ENCODE measurements at regions not wholly inside any gene's neighbourhood (a gene's known extent, or its start where the extent isn't known, plus 50 kb on each side); places are given as distances from the start of the nearest gene placed in this dataset.

DNA sequence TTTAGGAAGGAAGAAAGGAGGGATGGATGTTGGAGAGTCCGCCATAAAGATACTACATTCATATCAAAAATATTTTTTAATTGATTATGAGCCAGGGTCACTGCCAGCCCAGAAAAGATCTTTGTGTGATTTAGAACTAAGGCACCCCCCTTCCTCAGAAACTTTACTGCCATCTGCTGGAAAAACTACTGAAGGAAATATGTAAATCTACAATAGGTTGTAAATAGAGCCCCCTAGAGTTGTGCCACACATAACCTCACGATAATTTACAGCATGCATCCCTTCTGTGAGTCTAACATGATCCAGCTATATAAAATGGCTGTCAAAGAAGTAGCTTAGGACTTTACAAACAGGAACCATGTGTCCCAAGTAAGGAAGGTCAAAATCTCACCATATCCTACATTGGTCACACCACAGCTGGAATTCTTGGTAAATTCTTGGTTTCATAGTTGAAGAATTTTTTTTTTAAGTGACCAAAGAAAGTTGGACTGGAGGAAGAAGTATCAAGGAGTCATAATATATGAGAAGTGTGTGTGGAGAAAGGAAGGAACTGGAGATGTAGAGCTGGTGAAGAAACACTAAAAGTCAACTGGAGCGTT lies 152.5 kb downstream of the CYP26B1 start:
- no peaks in the 10 kb centered on the region for H3K9me3 ChIP-seq (ENCODE audit: control insufficient read depth in 2 of 3, insufficient read depth in 1 of 3, low read length in 3 of 3)
- intact Hi-C loops (cut with DNase I), result no loop called here
- H3K4me3 ChIP-seq (ENCODE audit: low read length in 3 of 3), result no peak overlapping the region
- TF ChIP-seq, protein P1, sequence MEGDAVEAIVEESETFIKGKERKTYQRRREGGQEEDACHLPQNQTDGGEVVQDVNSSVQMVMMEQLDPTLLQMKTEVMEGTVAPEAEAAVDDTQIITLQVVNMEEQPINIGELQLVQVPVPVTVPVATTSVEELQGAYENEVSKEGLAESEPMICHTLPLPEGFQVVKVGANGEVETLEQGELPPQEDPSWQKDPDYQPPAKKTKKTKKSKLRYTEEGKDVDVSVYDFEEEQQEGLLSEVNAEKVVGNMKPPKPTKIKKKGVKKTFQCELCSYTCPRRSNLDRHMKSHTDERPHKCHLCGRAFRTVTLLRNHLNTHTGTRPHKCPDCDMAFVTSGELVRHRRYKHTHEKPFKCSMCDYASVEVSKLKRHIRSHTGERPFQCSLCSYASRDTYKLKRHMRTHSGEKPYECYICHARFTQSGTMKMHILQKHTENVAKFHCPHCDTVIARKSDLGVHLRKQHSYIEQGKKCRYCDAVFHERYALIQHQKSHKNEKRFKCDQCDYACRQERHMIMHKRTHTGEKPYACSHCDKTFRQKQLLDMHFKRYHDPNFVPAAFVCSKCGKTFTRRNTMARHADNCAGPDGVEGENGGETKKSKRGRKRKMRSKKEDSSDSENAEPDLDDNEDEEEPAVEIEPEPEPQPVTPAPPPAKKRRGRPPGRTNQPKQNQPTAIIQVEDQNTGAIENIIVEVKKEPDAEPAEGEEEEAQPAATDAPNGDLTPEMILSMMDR (IDR thresholded peaks at IDR 0.05; ENCODE audit: borderline replicate concordance, extremely low read depth, insufficient read depth), result peak; percentile 10
- FAIRE-seq (no peak), DNase-seq (peak in 2 of 5 donors; percentile 3 to 18)
- no peaks in the 10 kb centered on the region for H3K27me3 ChIP-seq (ENCODE audit: control insufficient read depth, insufficient read depth, low read length)
- no peak overlapping the region for H3K9ac ChIP-seq (ENCODE audit: low read length in 3 of 3)
- H3K36me3 ChIP-seq (ENCODE audit: control insufficient read depth in 2 of 3, insufficient read depth in 3 of 3, low read length in 3 of 3), result no peaks in the 10 kb centered on the region
- H3K4me1 ChIP-seq (ENCODE audit: control insufficient read depth in 2 of 3, insufficient read depth in 2 of 3, low read depth in 1 of 3, low read length in 3 of 3), result no peaks in the 10 kb centered on the region
- no peak overlapping the region for H3K27ac ChIP-seq (ENCODE audit: low read depth in 2 of 2, low read length in 2 of 2)

GRCh38 chr2:71992036-71992435 lies 155.6 kb downstream of the CYP26B1 start:
- Histone ChIP-seq H3K36me3 (ENCODE audit: control insufficient read depth in 2 of 3, insufficient read depth in 3 of 3, low read length in 3 of 3) (no peaks in the 10 kb centered on the region), H3K27me3 (ENCODE audit: control insufficient read depth, insufficient read depth, low read length) (no peaks in the 10 kb centered on the region), H3K27ac (ENCODE audit: low read depth in 2 of 2, low read length in 2 of 2) (no peak overlapping the region), H3K9me3 (ENCODE audit: control insufficient read depth in 2 of 3, insufficient read depth in 1 of 3, low read length in 3 of 3) (no peaks in the 10 kb centered on the region), H3K9ac (ENCODE audit: low read length in 3 of 3) (no peak overlapping the region), H3K4me3 (ENCODE audit: low read length in 3 of 3) (no peak overlapping the region), H3K4me1 (ENCODE audit: control insufficient read depth in 2 of 3, insufficient read depth in 2 of 3, low read depth in 1 of 3, low read length in 3 of 3) (no peaks in the 10 kb centered on the region)
- intact Hi-C loops (cut with DNase I), result no loop called here
- no peak for DNase-seq
- TF ChIP-seq, protein P1 (IDR thresholded peaks at IDR 0.05; ENCODE audit: borderline replicate concordance, extremely low read depth, insufficient read depth), result no peak
- no peak for FAIRE-seq

DNA sequence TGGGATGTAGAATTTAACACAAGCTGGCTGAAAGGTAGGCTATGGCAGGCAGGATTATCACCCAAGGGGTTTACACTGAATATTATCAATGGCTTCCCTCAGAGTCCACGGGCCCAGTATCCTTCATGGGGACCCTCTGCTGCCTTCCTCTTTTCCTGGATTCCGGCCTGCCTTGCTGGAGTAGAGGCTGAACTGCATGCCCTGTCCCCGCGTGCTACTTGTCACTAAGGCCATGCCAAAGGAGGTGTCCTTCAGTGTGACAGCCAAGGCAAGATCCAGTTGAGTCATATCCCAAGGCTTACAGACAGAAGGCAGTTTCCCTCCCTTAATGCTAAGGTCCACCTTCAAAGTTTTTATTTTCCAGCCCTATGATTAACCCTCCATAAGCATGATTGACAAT lies 156.3 kb downstream of the CYP26B1 start:
- DNase-seq (peak in 1 of 5 donors; percentile 22), FAIRE-seq (no peak)
- intact Hi-C loops (cut with DNase I), result no loop called here
- H3K27me3 ChIP-seq (ENCODE audit: control insufficient read depth, insufficient read depth, low read length), result no peaks in the 10 kb centered on the region
- no peak overlapping the region for H3K4me3 ChIP-seq (ENCODE audit: low read length in 3 of 3)
- H3K9ac ChIP-seq (ENCODE audit: low read length in 3 of 3), result no peak overlapping the region
- H3K9me3 ChIP-seq (ENCODE audit: control insufficient read depth in 2 of 3, insufficient read depth in 1 of 3, low read length in 3 of 3), result no peaks in the 10 kb centered on the region
- no peaks in the 10 kb centered on the region for H3K36me3 ChIP-seq (ENCODE audit: control insufficient read depth in 2 of 3, insufficient read depth in 3 of 3, low read length in 3 of 3)
- TF ChIP-seq, protein P1 (IDR thresholded peaks at IDR 0.05; ENCODE audit: borderline replicate concordance, extremely low read depth, insufficient read depth), result no peak
- H3K27ac ChIP-seq (ENCODE audit: low read depth in 2 of 2, low read length in 2 of 2), result no peak overlapping the region
- H3K4me1 ChIP-seq (ENCODE audit: control insufficient read depth in 2 of 3, insufficient read depth in 2 of 3, low read depth in 1 of 3, low read length in 3 of 3), result no peaks in the 10 kb centered on the region

- no peaks in the 10 kb centered on the region for H3K36me3 ChIP-seq (ENCODE audit: control insufficient read depth in 2 of 3, insufficient read depth in 3 of 3, low read length in 3 of 3)
- H3K27ac ChIP-seq (ENCODE audit: low read depth in 2 of 2, low read length in 2 of 2), result no peak overlapping the region
- H3K4me3 ChIP-seq (ENCODE audit: low read length in 3 of 3), result no peak overlapping the region
- intact Hi-C loops (cut with DNase I), result no loop called here
- H3K4me1 ChIP-seq (ENCODE audit: control insufficient read depth in 2 of 3, insufficient read depth in 2 of 3, low read depth in 1 of 3, low read length in 3 of 3), result no peaks in the 10 kb centered on the region
- H3K27me3 ChIP-seq (ENCODE audit: control insufficient read depth, insufficient read depth, low read length), result no peaks in the 10 kb centered on the region
- TF ChIP-seq, protein P1 (IDR thresholded peaks at IDR 0.05; ENCODE audit: borderline replicate concordance, extremely low read depth, insufficient read depth), result no peak
- no peaks in the 10 kb centered on the region for H3K9me3 ChIP-seq (ENCODE audit: control insufficient read depth in 2 of 3, insufficient read depth in 1 of 3, low read length in 3 of 3)
- no peak for FAIRE-seq
- DNase-seq, result no peak
- no peak overlapping the region for H3K9ac ChIP-seq (ENCODE audit: low read length in 3 of 3)
These were observed 156.8 kb downstream of the CYP26B1 start for GRCh38 chr2:71990826-71991225.
